Sigmoid colon (tissue), 6 donors: ENCODE measurements at regions not wholly inside any gene's neighbourhood (a gene's known extent, or its start where the extent isn't known, plus 50 kb on each side); places are given as distances from the start of the nearest gene placed in this dataset.
"Not testable (repeated sequence)": the region's sequence is repeated elsewhere in the genome, so short reads cannot be mapped to it uniquely, and the experiment has no call there.

ENCODE experiments used
- DNase-seq: peaks from one replicate; pipeline ENCODE4 v3.0.0-alpha.2; 2019
- H3K27ac ChIP-seq, 4 donors: fragments of 200-600 bp; sonication (generic); one replicate each; pipeline ENCODE4 v1.5.1; 2016 to 2019; ENCODE audit warnings: mild to moderate bottlenecking in 1 of 4
- H3K27me3 ChIP-seq, 3 donors: fragments of 200-600 bp; sonication (generic); one replicate each; pipeline ENCODE4 v1.5.1; 2019; ENCODE audit warnings: mild to moderate bottlenecking in 1 of 3
- H3K36me3 ChIP-seq, 4 donors: fragments of 200-600 bp; sonication (generic); one replicate each; pipeline ENCODE4 v1.5.1; 2016 to 2019
- H3K4me1 ChIP-seq, 4 donors: fragments of 200-600 bp; sonication (generic); one replicate each; pipeline ENCODE4 v1.5.1; 2017 to 2019
- H3K4me3 ChIP-seq, 4 donors: fragments of 200-600 bp; sonication (generic); one replicate each; pipeline ENCODE4 v1.5.1; 2017 to 2019; ENCODE audit warnings: mild to moderate bottlenecking in 2 of 4, moderate library complexity in 1 of 4
- H3K9me3 ChIP-seq, 4 donors: fragments of 200-600 bp in 3 of 4; sonication (generic) in 3 of 4; one replicate each; pipeline versions ENCODE4 v1.5.1 to v1.6.1; 2013 to 2019
- CTCF ChIP-seq, 4 experiments: fragments of 450-650 bp in 3 of 4; fragments of 200-600 bp in 1 of 4; IDR thresholded peaks; one replicate each; pipeline ENCODE4 v1.5.1; 2016 to 2019; ENCODE audit warnings: antibody characterized with exemption in 4 of 4, mild to moderate bottlenecking in 3 of 4, moderate library complexity in 2 of 4
- EP300 ChIP-seq, 4 donors: sonication (generic); formaldehyde crosslinking; IDR thresholded peaks; one replicate each; pipeline ENCODE4 v1.6.1; 2017; ENCODE audit warnings: antibody characterized with exemption in 4 of 4
- POLR2A ChIP-seq, 2 donors: fragments of 450-650 bp; IDR thresholded peaks; one replicate each; pipeline ENCODE4 v1.6.1; 2016; ENCODE audit warnings: antibody characterized with exemption in 2 of 2, mild to moderate bottlenecking in 2 of 2, moderate library complexity in 2 of 2
- POLR2AphosphoS5 ChIP-seq, 4 donors: sonication (generic); formaldehyde crosslinking; IDR thresholded peaks; one replicate each; pipeline ENCODE4 v1.6.1; 2017; ENCODE audit warnings: antibody characterized with exemption in 4 of 4
- WGBS, 2 donors: extraction: QIAGEN DNeasy Blood & Tissue Kit; methylation state at CpG; one replicate each; pipeline ENCODE4 v1.1.7; 2013; 5-methylcytosine and 5-hydroxymethylcytosine counted together
- intact Hi-C: fragments of 100-400 bp; cut with DNase I; formaldehyde crosslinking; loops from one replicate; pipeline ENCODE4 v1.15.1; 2023
- donor health status: healthy with polysubstance abuse.
- donor health status: healthy.

- no peaks in the 10 kb centered on the region for H3K36me3 ChIP-seq
- H3K27ac ChIP-seq, result no peak overlapping the region
- intact Hi-C loops, result no loop called here
- H3K9me3 ChIP-seq, result no peaks in the 10 kb centered on the region
- H3K27me3 ChIP-seq, result no peaks in the 10 kb centered on the region
- no peak for DNase-seq
- no peak overlapping the region for H3K4me3 ChIP-seq
- 71 to 91% methylated on average over 7 of the region's 7 CpGs for WGBS, 2 donors
- no peaks in the 10 kb centered on the region for H3K4me1 ChIP-seq
- TF ChIP-seq POLR2AphosphoS5 (IDR thresholded peaks at IDR 0.05), result no peak
- TF ChIP-seq CTCF (IDR thresholded peaks at IDR 0.05), result no peak
- no peak for TF ChIP-seq POLR2A (IDR thresholded peaks at IDR 0.05)
- TF ChIP-seq EP300 (IDR thresholded peaks at IDR 0.05), result no peak
Measured at GRCh38 chrX:53768865-53769264, 82.3 kb upstream of the HUWE1 start.

- no peak overlapping the region for H3K4me3 ChIP-seq
- no peak for TF ChIP-seq EP300 (IDR thresholded peaks at IDR 0.05)
- TF ChIP-seq POLR2A (IDR thresholded peaks at IDR 0.05), result no peak
- TF ChIP-seq CTCF (IDR thresholded peaks at IDR 0.05), result no peak
- no peak for TF ChIP-seq POLR2AphosphoS5 (IDR thresholded peaks at IDR 0.05)
- H3K36me3 ChIP-seq, result no peaks in the 10 kb centered on the region
- no peaks in the 10 kb centered on the region for H3K27me3 ChIP-seq
- WGBS, 2 donors, result 81 to 85% methylated on average over 5 of the region's 5 CpGs
- H3K9me3 ChIP-seq, result no peaks in the 10 kb centered on the region
- H3K4me1 ChIP-seq, result no peaks in the 10 kb centered on the region
- no peak overlapping the region for H3K27ac ChIP-seq
- DNase-seq, result no peak
- intact Hi-C loops, result no loop called here
Measured at GRCh38 chrX:53768451-53768850, 81.9 kb upstream of the HUWE1 start.

- TF ChIP-seq CTCF (IDR thresholded peaks at IDR 0.05) (no peak), POLR2AphosphoS5 (IDR thresholded peaks at IDR 0.05) (no peak), EP300 (IDR thresholded peaks at IDR 0.05) (no peak), POLR2A (IDR thresholded peaks at IDR 0.05) (no peak)
- Histone ChIP-seq H3K4me1 (no peaks in the 10 kb centered on the region), H3K27ac (no peak overlapping the region), H3K9me3 (no peaks in the 10 kb centered on the region), H3K4me3 (no peak overlapping the region), H3K27me3 (no peaks in the 10 kb centered on the region), H3K36me3 (no peaks in the 10 kb centered on the region)
- no peak for DNase-seq
- intact Hi-C loops, result no loop called here
- WGBS, 2 donors, result 0% methylated on average over 1 of the region's 1 CpG
Measured at GRCh38 chrX:53767544-53767943, 81.0 kb upstream of the HUWE1 start.

GRCh38 chrX:53757181-53757580 is 70.7 kb upstream of the HUWE1 start:
- H3K27ac ChIP-seq, H3K36me3 ChIP-seq, H3K4me3 ChIP-seq, H3K4me1 ChIP-seq, intact Hi-C loops, H3K9me3 ChIP-seq, DNase-seq, H3K27me3 ChIP-seq: not testable (repeated sequence)
- WGBS, 2 donors, result 46 to 69% methylated on average over 1 of the region's 1 CpG

- H3K4me3 ChIP-seq, result no peak overlapping the region
- H3K36me3 ChIP-seq, result no peaks in the 10 kb centered on the region
- no peak overlapping the region for H3K27ac ChIP-seq
- intact Hi-C loops, result no loop called here
- H3K4me1 ChIP-seq, result no peaks in the 10 kb centered on the region
- WGBS, 2 donors, result 21 to 37% methylated on average over 1 of the region's 1 CpG
- TF ChIP-seq POLR2AphosphoS5 (IDR thresholded peaks at IDR 0.05), result no peak
- no peak for TF ChIP-seq EP300 (IDR thresholded peaks at IDR 0.05)
- no peak for TF ChIP-seq CTCF (IDR thresholded peaks at IDR 0.05)
- TF ChIP-seq POLR2A (IDR thresholded peaks at IDR 0.05), result no peak
- no peak for DNase-seq
- H3K27me3 ChIP-seq, result no peaks in the 10 kb centered on the region
- H3K9me3 ChIP-seq, result no peaks in the 10 kb centered on the region
Measured at GRCh38 chrX:53746718-53747117, 60.2 kb upstream of the HUWE1 start.
